GM21717 (cell line): ENCODE measurements at regions not wholly inside any gene's neighbourhood (a gene's known extent, or its start where the extent isn't known, plus 50 kb on each side); places are given as distances from the start of the nearest gene placed in this dataset.
"Not testable (repeated sequence)": the region's sequence is repeated elsewhere in the genome, so short reads cannot be mapped to it uniquely, and the experiment has no call there.

Source experiments
- ATAC-seq: cut with Tn5 transposase; IDR thresholded peaks from one replicate; pipeline ENCODE4 v1.9.1; 2021; ENCODE audit warnings: mild to moderate bottlenecking, moderate library complexity; ENCODE audit not compliant: unreplicated experiment

DNA sequence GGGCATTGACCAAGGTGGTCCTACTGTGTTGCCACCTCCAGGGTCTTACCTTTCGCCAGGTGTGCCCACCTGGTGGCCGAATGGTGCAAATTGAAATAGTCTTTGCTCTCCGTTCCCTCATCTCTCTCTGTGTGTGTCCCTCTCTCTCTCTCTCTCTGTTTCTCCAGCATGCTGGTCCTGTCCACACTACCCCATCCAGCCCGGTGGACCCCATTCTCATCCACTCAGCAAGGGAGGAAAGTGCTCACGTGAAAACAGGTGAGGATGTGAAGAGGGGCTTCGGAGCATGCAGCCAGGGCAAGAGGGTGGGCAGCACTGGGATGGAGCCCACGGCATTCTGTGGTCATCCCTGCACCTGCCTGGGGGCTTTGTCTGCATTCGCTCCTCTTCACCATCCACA, 150.1 kb downstream of the CRLF2 start:
- no peak for ATAC-seq

DNA sequence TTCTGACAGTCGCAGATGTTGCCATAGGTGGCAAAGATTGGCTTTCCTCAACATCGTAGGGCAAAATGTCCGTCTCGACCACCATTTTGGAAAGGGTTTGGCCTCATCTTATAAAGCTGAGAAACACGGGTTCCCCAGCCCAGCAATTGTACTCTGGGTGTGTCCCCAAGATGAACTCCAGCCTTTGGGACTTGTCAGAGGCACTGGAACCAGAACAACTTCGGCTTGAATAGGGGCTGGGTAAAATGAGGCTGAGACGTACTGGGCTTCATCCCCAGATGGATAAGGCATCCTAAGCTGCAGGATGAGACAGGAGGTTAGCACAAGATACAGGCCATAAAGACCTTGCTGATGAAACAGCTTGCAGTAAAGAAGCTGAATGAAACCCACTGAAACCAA, 151.9 kb downstream of the CRLF2 start:
- no peak for ATAC-seq

DNA sequence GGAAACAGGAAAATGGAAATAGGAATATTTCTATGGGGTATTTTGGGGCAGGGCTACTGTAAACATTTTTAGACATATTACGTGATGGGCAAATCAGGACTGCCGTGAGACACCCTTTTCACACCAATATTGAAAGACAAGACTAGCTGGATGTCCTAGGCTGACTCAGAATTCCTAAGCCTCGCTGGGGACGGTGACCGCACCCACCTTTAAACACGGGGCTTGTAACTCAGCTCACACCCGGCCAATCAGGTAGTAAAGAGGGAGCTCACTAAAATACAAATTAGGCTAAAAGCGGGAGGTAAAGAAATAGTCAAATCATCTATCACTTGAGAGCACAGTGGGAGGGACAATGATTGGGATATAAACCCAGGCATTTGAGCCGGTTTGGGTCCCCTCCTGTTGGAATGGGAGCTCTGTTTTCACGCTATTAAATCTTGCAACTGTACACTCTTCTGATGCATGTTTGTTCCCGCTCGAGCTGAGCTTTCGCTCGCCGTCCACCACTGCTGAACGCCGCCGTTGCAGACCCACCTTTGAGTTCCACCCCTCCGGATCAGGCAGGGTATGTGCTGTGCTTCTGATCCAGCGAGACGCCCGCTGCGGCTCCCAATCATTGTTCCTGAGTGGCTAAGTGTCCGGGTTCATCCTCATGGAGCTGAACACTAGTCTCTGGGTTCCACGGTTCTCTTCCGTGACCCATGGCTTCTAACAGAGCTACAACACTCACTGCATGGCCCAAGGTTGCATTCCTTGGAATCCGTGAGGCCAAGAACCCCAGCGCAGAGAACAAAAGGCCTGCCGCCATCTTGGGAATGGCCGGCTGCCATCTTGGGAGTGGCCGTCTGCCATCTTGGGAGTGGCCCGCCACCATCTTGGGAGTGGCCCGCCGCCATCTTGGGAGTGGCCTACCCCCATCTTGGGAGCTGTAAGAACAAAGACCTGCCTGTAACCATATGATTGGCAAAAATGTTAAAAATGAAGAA, 152.6 kb downstream of the CRLF2 start:
- no peak for ATAC-seq

DNA sequence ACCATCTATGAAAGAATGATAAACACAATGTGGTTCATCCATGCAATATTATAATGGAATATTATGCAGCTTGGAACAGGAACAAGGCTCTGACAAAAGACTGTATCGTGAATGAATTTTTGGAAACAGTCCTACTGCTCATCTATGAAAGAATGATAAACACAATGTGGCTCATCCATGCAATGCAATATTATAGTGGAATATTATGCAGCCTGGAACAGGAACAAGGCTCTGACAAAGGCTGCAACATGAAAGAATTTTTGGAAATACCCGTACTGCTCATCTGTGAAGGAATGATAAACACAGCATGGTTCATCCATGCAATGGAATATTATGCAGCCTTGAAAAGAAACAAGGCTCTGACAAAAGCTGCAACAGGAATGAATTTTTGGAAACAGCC, 158.8 kb downstream of the CRLF2 start:
- ATAC-seq, result not testable (repeated sequence)

DNA sequence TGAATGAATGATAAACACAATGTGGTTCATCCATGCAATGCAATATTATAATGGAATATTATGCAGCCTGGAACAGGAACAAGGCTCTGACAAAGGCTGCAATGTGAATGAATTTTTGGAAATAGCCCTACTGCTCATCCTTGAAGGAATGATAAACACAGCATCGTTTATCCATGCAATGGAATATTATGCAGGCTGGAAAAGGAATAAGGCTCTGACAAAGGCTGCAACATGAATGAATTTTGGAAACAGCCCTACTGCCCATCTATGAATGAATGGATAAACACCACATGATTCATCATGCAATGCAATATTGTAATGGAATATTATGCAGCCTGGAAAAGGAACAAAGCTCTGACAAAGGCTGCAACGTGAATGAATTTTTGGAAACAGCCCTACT, 159.4 kb downstream of the CRLF2 start:
- ATAC-seq, result no peak

DNA sequence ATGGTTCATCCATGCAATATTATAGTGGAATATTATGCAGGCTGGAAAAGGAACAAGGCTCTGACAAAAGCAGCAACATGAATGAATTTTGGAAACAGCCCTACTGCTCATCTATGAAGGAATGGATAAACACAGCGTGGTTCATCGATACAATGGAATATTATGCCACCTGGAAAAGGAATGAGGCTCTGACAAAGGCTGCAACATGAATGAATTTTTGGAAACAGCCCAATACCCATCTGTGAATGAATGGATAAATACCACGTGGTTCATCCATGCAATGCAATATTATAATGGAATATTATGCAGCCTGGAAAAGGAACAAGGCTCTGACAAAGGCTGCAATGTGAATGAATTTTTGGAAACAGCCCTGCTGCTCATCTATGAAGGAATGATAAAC, 160.4 kb downstream of the CRLF2 start:
- no peak for ATAC-seq

DNA sequence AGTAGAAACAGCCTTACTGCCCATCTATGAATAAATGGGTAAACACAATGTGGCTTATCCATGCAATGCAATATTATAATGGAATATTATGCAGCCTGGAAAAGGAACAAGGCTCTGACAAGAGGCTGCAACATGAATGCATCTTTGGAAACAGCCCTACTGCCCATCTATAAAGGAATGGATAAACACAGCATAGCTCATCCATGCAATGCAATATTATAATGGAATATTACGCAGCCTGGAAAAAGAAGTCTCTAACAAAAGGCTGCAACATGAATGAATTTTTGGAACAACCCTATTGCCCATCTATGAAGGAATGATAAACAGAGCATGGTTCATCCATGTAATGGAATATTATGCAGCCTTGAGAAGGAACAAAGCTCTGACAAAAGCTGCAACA, 161.0 kb downstream of the CRLF2 start:
- ATAC-seq, result no peak

DNA sequence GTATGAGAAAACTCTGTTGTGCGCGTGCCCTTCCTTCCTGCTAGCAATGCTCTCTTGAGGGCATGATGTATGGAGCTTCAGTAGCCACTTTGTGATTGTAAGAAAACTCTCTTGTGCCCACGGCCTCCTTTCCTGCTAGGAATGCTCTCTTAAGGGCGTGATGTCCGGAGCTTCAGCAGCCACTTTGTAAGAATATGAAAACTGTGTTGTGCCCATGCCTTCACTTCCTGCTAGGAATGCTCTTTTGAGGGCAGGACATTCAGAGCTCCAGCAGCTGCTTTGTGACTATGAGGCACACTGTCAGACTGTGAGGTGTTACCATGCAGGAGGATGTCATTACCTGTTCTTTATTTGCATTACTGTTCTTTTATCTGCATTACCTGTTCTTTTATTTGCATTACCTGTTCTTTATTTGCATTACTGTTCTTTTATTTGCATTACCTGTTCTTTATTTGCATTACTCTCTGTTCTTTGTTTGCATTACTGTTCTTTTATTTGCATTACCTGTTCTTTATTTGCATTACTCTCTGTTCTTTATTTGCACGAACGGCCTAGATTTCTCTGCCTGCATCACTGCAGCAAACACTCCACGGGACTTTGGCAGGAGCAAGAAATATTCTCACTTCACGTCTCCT, 166.7 kb downstream of the CRLF2 start:
- ATAC-seq, result no peak

DNA sequence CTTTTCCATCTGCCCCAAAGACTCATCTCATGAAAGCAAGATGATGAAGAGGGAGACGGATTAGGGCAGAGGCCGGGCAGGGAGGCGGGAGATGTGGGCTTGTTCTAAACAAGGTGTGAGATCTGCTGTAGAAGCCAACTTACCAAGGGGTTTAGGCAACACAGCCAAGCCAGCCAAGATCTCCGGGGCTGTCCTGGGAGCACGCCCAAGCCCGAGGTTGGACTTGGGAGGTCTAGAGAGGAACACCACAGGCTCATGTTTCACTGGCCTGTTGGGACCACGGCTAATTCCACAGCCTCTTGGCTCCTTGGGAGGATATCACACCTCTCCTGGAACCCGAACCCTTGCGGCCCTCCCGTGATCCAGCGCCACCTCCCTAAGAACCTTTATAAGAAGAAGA, 171.4 kb downstream of the CRLF2 start:
- ATAC-seq, result no peak

DNA sequence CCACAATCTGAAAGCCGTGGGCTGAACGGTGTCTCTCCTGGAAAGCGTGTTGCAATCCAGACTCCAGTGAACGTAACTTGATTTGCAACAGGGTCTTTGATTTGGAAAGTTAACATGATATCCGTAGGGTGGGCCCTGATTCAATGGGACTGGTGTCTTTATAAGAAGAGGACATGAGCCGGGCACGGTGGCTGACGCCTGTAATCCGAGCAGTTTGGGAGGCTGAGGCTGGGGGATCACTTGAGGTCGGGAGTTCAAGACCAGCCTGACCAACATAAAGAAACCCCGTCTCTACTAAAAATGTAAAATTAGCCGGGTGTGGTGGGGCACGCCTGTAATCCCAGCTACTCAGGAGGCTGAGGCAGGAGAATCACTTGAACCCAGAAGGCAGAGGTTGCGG, 176.5 kb downstream of the CRLF2 start:
- not testable (repeated sequence) for ATAC-seq

DNA sequence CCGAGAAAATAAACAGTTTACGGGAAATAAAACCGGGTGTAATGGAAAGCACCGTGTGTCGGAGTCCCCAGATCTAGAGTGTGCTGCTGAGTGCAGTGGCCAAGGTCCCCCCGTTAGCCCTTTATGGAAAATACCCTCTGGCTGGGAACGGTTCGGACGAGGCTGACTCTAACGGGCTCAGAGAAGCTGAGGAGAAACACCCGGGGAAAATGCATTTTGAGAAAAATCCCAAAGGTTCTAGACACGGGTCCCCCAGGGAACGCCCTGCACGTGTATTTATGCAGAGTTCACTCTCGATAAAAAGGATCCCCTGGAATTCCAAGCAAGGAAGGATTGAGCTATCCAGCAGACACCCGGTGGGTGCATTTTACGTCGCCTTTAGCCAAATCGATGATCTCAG, 177.2 kb downstream of the CRLF2 start:
- ATAC-seq, result no peak

DNA sequence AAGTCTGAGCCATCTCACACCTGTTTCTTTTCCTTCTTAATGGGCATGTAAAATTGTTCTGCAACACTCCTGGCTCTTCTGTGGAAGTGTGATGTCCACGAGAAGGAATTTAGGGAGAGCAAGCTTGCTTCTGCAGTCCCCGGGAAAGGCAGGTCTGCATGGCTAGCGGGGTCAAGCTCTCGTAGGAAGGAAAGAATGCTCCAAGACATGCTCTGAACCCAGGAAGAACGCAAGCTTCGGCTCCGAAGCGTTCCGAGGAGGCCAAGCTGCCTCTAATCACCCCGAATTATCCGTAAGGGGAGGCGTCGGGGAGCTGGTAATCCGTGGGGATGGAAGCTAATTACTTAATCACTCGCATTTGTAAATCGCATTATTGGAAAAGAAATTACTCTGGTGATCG, 177.7 kb downstream of the CRLF2 start:
- ATAC-seq, result no peak

DNA sequence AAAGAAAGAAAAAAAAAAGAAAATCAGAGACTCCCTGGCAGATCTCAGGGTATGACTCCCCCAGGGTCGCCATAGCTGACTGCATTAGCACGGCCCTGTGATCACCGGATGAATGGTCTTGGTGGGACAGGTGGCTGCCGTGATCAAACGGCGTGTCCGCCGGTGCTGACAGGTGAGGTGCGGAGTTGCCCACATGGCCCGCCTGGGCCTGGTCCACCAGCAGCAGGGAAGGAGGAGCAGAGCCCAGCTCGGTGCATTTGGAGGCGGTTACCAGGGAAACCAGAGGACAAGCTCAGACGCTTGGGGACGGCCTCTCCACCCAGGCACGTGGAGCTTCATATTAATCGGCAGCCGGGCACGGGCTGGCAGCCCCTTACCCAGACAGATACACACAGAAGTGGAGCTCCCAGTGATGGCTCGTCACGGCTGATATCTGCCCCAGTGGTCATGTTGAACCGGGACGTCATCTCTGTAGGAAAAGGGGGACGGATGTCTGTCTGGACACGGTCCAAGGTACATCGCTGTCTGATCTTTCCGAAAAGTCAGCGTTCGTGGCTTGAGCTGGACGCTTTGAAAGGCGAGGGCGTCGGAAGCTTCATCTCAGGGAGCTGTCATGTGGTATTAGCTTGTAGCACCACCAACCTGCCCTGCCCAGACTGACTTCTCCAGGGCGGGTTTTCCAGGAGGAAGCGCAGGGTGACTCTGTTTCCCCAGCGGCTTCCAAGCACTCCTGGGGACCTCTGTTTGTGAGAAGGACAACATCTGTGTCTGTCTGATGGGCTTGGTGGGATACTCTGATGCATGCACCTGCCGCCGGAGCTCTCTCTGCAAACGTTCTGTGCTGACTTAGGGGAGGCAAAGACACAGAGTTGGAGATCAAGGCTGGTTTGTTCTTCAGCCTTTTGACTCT, 180.7 kb downstream of the CRLF2 start:
- no peak for ATAC-seq

DNA sequence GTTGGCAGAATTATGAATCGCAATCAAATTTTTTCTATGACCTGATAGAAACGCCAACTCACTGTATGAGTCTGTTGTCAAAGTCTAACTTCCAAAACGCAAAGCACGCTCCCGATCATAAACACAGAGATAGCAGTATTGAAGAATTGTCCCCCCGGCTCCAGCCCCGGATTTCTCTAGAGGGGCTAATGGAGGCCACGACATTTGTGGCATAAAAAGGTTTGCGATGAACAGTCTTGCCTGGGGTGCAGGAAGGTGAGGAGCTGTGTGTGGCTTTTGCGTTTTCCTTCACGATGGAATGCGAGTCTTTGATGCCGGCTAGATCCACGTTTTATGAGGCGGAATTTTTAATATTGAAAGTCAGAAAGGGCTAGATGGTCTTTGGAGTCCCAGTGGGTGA, 183.0 kb downstream of the CRLF2 start:
- ATAC-seq, result no peak

DNA sequence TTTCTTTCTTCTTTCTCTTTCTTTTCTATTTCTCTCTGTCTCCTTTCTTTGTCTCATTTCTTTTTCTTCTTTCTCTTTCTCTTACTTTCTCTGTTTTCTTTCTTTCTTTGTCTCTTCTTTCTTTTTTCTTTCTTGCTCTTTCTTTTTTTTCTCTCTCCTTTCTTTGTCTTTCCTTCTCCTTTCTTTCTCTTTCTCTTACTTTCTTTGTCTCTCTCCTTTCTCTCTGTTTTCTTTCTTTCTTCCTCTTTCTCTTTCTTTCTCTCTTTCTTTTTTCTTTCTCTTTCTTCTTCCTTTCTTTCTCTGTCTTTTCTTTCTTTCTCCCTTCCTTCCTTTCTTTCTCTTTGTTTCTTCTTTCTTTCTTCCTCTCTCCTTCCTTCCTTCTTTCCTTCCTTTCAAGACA, 184.8 kb downstream of the CRLF2 start:
- ATAC-seq, result no peak

DNA sequence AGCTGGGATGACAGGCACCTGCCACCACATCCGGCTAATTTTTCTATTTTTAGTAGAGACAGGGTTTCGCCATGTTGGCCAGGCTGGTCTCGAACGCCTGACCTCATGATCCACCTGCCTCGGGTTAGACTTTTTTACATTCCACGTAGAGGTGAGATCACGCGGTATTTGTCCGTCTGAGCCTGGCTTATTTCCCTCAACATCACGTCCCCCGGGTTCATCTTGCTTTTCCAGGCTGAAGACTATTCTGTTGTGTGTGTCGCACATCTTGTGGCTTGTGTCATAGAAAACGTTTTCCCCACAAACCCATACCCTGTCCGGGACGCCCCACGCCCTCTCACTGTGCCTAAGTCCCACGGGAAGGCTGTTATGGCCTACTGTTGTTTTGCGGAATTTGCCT, 185.3 kb downstream of the CRLF2 start:
- ATAC-seq, result no peak

DNA sequence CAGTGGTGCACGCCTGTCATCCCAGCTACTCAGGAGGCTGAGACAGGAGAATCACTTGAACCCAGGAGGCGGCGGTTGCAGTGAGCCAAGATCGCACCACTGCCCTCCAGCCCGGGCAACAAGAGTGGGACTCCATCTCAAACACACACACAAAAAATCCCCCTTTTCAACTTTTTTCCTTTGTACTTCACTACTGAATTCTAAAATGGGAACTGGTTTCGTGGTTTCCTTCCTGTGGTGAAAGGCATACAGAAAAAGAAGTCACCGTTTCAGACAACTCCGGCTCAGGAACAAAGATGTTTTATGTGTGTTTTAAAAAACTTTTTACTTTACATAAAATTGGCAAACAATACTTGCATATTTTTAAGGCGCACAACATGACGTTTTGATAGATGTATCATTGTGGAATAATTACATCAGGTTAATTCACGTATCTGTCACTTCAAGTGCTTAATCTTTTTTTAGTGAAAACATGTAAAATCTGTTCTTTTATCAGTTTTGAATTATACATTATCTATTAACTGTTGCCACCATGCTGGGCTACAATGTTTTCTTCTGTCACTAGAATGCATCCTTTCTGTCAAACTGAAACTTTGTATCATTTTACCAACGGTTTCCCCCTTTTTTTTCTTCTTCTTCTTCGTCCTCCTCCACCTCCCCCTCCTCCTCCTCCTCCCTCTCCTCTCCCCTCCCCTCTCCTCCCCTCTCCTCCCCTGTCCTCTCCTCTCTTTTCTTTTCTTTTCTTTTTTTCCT, 186.0 kb downstream of the CRLF2 start:
- no peak for ATAC-seq

DNA sequence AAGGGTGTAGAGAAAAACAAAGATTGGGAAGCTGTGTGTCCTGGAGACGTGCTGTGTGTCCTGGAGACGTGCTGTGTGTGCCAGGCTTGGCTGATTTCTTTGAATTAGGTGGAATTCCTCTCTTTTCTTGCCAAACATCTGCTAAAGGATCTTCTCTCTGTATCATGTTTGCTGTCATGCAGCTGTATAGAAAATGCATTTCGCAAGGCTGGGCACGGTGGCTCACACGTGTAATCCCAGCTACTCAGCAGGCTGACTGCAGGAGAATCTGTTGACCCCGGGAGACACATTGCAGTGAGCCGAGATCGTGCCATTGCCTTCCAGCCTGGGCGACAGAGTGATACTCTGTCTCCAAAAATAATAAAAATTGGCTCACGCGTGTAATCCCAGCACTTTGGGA, 187.0 kb downstream of the CRLF2 start:
- no peak for ATAC-seq

DNA sequence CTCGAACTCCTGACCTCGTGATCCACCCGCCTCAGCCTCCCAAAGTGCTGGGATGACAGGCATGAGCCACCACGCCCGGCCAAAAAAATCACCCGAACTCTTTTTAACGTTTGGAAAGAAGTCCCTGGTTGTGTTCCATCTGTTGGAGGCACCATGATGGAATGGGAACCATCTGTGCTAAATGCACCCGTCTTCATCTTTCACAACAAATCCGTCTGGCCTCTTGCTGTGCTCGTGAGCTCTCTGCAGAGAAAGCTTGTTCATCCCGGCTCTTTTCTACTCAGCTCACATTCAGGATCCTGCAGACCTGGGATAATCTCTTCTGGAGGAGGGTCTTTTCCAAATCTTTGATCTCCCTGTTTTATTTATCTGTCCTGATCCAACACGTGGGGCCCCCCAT, 188.8 kb downstream of the CRLF2 start:
- no peak for ATAC-seq

DNA sequence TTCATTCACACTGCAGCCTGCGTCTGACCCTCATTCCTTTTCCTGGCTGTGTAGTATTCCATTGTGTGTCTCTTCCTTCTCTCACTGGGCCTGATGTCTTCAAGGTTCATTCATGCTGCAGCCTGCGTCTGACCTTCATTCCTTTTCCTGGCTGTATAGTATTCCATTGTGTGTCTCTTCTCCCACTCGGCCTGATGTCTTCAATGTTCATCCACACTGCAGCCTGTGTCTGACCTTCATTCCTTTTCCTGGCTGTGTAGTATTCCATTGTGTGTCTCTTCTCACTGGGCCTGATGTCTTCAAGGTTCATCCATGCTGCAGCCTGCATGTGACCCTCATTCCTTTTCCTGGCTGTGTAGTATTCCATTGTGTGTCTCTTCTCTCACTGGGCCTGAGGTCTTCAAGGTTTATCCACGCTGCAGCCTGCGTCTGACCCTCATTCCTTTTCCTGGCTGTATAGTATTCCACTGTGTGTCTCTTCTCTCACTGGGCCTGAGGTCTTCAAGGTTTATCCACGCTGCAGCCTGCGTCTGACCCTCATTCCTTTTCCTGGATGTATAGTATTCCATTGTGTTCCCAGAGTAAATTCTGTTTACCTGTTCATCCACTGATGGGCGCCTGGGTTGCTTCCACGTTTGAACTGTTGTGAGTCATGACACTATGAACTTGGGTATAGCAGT, 191.0 kb downstream of the CRLF2 start:
- not testable (repeated sequence) for ATAC-seq
